CD4-positive, alpha-beta T cell treated with Interleukin-2 at 100 ng/mL for 4 hours (primary cell): ENCODE measurements at regions not wholly inside any gene's neighbourhood (a gene's known extent, or its start where the extent isn't known, plus 50 kb on each side); places are given as distances from the start of the nearest gene placed in this dataset.

Experiments used
- DNase-seq: peaks from one replicate; pipeline ENCODE4 v3.0.0-alpha.2; 2020; ENCODE audit warnings: low spot score

- DNase-seq: no peak
Measured at GRCh38 chr19:32104153-32104849, 241.1 kb upstream of the ZNF507 start.

DNA sequence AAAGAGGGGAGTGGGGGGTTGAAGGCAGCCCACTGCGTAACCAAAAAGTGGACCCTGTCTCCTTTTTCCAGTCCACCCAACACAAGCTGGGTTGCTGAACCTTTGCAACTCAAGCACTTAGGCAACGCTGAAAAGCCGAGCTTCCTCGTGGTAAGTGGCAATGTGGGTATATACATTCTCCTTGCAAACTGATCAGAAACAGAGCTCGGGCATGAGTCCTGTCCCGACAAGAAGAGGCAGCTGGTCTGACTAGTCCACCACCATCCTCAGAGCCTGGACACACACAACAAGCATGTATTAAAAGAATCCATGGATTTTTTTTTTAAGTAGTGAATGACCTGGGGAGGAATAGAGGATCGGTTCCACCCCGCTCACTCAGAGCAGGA is 240.6 kb upstream of the ZNF507 start:
- no peak for DNase-seq

DNA sequence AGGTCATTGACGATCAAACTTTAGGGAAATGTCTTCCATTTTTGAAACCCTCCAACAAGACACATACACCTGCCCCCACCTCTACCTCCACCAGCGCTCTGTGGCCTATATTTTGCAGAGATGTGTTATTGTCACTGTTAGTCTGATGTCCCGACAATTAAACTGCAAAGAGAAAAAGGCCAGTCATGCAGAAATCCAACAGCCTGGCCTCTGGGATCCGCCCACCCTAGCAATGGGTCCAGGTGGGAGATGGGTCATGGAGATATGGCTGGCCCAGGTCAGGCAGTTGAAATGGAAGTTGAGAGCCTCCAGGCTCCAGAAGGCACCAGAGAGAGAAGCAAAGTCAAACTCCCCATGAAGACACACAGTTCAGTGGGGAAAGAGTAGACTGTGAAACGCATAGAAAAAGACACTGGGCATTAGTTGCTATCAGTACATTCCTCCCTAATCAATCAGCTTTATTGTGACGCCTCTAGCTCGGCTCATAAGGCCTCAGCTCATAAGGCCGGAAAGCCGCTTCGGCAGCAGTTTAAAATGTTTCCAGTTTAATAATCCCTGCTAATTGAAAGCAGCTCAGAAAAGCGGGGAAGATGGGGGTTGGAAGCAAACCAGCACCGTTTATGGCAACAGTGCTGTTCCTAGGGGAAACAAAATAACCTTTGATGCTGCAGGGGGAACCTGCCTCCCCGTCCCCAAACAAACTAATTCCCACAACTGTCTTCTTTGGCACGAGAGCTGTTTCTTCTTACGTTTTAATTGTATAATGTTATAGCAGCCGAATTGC is 239.7 kb upstream of the ZNF507 start:
- DNase-seq: no peak

GRCh38 chr19:32122258-32122657 is 223.2 kb upstream of the ZNF507 start:
- DNase-seq: no peak

DNA sequence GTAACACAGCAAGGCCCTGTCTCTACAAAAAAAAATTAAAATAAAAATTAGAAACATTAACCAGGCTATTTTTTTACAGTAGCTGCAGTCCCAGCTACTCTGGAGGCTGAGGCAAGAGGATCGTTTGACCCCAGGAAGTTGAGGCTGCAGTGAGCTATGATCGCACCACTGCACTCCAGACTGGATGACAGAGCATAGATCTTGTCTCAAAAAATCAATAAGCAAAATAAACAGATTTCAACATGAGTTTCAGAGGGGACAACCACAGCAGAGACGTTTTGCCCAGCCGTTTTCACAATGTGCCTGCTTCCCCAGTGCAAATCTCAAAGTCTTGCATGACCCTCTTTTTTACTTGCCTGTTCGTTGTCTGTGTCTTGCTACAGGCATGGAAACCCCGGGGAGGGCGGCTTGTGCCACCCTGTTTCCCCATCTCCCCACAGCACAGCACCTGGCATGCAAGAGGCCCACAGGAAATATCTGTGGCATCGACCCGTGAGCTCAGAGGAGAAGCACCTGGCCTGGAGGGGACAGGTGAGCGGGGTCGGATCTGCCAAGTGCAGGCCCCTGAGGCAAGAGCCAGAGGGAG is 222.0 kb upstream of the ZNF507 start:
- DNase-seq: no peak

- no peak for DNase-seq
Measured at GRCh38 chr19:32124585-32124984, 220.8 kb upstream of the ZNF507 start.

DNA sequence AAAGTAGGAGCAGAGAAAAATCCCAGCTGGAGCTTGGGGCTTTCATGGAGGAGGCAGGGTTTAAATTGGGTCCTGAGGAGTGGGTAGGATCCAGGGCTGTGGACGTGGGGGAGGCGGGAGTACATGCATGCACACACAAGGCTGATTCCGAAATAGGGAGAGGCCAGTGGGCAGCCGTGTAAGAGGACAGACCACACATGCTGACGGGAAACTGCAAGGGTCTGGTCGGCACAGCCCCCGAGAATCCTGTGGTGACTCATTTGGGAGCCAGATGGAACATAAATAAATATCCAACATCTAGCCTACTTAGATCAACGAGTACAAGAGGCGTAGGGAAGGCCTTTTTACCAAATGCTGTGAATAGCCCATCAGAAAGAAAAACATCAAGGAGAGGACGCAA is 216.3 kb upstream of the ZNF507 start:
- DNase-seq: no peak

DNA sequence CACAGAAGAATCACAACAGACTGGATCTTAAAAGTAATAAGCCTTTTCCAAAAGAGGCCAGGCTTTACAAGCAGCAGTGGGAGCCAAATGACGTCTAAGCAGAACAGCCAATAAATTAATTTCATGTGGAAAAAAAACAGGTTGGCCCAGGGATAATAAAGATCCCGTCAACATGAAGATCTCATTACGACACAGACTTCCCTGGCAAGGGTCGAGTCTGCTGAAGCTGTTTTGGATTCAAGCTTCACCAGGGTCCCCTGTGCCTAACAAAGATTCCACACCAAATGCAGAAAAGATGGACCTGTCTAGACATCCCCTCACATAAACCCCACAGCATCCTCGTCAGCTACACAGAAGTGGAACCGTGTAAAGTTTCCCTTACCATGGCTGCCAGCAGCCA is 215.1 kb upstream of the ZNF507 start:
- no peak for DNase-seq

DNA sequence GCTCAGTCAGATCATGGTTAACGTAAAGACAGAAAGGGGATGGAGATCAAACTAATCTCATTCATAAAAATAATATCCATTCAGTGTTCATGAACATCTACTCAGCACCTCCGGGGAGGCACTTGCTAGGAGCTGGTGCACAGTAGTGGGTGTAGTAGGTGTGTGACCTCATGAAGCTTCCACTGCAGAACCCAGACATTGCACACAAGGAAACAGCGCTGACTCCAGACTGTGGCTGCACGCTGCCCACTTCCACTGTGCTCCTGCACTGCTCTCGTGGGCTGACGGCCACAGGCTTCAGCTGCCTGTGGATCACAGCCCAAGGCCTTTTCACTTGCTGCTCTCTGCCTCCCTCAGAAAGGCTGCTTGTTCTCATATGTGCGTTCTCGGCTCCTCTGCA is 214.4 kb upstream of the ZNF507 start:
- DNase-seq: no peak

GRCh38 chr19:32138416-32138815 is 207.0 kb upstream of the ZNF507 start:
- DNase-seq: no peak

DNA sequence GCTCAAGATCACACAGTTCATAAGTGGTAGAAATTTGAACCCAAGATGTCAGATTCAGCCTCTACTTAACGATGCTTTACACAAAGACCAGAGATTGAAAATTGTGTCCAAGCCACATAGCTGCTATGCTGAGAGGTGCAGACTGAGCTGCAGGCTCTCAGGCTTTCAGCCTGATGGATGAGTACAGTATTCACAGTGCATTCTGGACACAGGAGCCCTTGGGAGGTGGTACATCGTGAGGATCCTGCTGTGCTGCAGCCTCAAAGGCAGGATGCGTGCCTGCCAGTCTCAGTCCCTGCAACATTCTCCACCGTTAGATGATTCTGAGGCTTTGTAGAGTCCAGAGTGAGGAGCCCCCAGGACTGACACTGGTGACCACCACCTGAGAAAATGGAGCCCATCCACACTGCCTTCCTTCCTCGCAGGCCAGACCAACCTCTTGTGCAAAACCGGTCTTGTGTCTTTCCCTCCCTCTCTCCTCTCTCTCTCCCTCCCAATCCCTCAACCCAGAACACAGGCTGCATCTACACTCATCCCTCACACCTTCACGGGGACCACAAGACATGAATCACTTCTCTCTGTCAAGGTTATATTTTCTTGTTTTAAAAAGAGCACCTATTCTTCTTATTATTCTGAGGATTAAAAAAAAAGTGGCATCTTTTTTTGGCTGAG is 203.4 kb upstream of the ZNF507 start:
- no peak for DNase-seq

- DNase-seq: no peak
Measured at GRCh38 chr19:32146664-32147063, 198.7 kb upstream of the ZNF507 start.

- DNase-seq: no peak
Measured at GRCh38 chr19:32150605-32151004, 194.8 kb upstream of the ZNF507 start.

DNA sequence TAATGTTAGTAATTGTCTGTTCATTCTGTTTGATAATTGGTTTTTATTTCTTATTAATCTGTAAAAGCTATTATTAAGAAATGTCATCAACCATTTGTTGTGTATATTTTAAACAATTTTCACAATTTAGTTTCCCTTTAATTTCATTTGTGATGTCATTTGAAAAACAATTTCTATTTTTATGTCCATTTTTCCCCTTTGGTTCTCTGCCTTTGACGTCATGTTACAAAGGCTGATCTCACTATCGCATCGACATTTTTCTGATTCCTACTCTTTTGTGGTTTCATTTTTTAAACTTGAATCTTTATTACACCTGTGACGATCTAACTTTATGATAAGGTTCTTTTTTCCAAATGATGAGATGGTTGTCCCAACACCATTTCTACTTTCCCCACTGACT is 191.0 kb upstream of the ZNF507 start:
- DNase-seq: no peak

DNA sequence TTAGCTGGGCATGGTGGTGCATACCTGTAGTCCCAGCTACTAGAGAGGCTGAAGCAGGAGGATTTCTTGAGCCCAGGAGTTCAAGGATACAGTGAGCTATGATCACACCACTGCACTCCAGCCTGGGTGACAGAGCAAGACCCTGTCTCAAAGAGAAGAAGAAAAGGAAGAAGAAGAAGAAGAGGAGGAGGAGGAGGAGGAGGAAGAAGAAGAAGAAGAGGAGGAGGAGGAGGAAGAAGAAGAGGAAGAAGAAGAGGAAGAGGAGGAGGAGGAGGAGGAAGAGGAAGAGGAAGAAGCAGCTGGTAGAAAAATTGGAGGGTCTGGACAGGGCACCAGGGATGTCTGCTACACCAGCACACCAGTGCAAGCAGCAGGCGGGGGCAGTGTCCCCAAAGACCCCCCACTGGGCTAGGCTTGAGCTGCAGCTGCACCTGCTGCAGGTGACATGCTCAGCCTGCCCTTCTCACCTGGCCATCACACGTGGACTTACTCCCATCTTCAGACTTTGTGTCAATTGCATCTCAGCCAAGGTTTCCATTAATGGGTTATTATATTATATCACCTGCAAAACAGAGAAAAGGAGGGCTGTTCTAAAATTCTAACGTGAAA is 180.9 kb upstream of the ZNF507 start:
- no peak for DNase-seq

- no peak for DNase-seq
Measured at GRCh38 chr19:32165141-32165540, 180.3 kb upstream of the ZNF507 start.

GRCh38 chr19:32165750-32166149 is 179.7 kb upstream of the ZNF507 start:
- DNase-seq: no peak

DNA sequence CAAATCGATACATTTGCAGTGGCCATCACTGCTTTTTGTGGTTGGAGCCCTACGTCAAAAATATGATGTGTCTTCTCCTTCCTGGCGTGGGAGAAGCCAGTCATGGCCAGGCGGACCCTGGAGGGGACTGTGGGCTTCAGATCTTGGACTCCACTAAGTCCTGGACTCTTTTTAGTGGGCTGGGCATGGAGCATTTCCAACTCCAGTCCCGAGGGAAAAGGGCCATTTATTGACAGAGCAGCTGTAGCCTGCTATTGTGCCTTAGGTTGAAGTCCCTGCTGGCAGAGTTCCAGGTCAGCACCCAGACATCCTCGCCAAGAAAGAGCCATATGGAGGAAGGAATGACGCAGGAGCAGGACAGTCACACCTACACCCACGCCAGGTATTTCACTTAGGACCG is 179.2 kb upstream of the ZNF507 start:
- no peak for DNase-seq

GRCh38 chr19:32168111-32168510 is 177.3 kb upstream of the ZNF507 start:
- no peak for DNase-seq

GRCh38 chr19:32168606-32169005 is 176.8 kb upstream of the ZNF507 start:
- no peak for DNase-seq

GRCh38 chr19:32171719-32172151 is 173.7 kb upstream of the ZNF507 start:
- DNase-seq: no peak

- no peak for DNase-seq
Measured at GRCh38 chr19:32172566-32173160, 172.7 kb upstream of the ZNF507 start.
